ENCODE measurements at regions not wholly inside any gene's neighbourhood (a gene's known extent, or its start where the extent isn't known, plus 50 kb on each side); places are given as distances from the start of the nearest gene placed in this dataset.

GRCh38 chr3:54062546-54062945, 59.8 kb upstream of the CACNA2D3 start:
- TF ChIP-seq CTCF (IDR thresholded peaks at IDR 0.05) (no peak), EZH2 (IDR thresholded peaks at IDR 0.05) (no peak), EZH2phosphoT487 (IDR thresholded peaks at IDR 0.05) (no peak)
